GM12873 (cell line): ENCODE measurements at regions not wholly inside any gene's neighbourhood (a gene's known extent, or its start where the extent isn't known, plus 50 kb on each side); places are given as distances from the start of the nearest gene placed in this dataset.

ENCODE experiments used
- CTCF ChIP-seq: IDR thresholded peaks from 2 replicates; pipeline ENCODE4 v1.5.1; 2012; ENCODE audit warnings: low read depth, mild to moderate bottlenecking, moderate library complexity, low read length, control low read depth; ENCODE audit not compliant: insufficient read depth; ENCODE audit errors: missing control alignments

- no peak for TF ChIP-seq CTCF
These were observed 218.9 kb downstream of the EPHA4 start for GRCh38 chr2:221353201-221353600.

- TF ChIP-seq CTCF: no peak
These were observed 211.8 kb downstream of the EPHA4 start for GRCh38 chr2:221360312-221360711.

GRCh38 chr2:221360742-221361141 lies 211.4 kb downstream of the EPHA4 start:
- TF ChIP-seq CTCF: no peak

GRCh38 chr2:221361633-221362032 lies 210.5 kb downstream of the EPHA4 start:
- no peak for TF ChIP-seq CTCF

- TF ChIP-seq CTCF: no peak
These were observed 207.4 kb downstream of the EPHA4 start for GRCh38 chr2:221364672-221365071.
